ENCODE measurements at regions not wholly inside any gene's neighbourhood (a gene's known extent, or its start where the extent isn't known, plus 50 kb on each side); places are given as distances from the start of the nearest gene placed in this dataset.

DNA sequence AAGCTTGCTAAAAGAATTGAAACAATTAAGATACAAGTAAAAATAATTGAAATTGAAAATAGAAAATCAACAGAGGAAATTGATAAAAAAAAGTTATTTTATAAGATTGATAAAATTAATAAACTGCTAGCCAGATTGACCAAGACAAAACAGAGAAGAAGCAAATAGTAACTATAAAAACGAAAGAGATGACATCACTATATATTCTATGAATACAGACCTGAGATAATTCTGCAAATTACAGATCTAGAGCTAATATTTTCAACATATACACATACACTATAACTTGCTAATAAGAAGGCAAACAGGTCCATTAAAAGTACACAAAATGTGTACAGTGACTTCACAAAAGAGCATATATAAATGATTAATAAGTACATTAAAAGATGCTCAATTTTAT lies 90.1 kb upstream of the RNPC3 start:
- Histone ChIP-seq H3K4me3 (no peak overlapping the region), H3K4me1 (no peaks in the 10 kb centered on the region), H3K36me3 (no peaks in the 10 kb centered on the region), H3K27me3 (no peaks in the 10 kb centered on the region), H3K9me3 (no peaks in the 10 kb centered on the region), H3K27ac (no peak overlapping the region)
- DNase-seq (no peak), ATAC-seq (ENCODE audit: low FRiP score in 2 of 2) (no peak)
- WGBS, 2 donors = 67 to 71% methylated on average over 1 of the region's 1 CpG
- TF ChIP-seq POLR2AphosphoS5 (IDR thresholded peaks at IDR 0.05) = no peak
- TF ChIP-seq EP300 (IDR thresholded peaks at IDR 0.05) = no peak
- no peak for TF ChIP-seq CTCF (IDR thresholded peaks at IDR 0.05)
- no peak for TF ChIP-seq POLR2A (IDR thresholded peaks at IDR 0.05)

GRCh38 chr1:103424650-103425049 lies 100.8 kb upstream of the RNPC3 start:
- H3K4me3 ChIP-seq = no peak overlapping the region
- no peaks in the 10 kb centered on the region for H3K36me3 ChIP-seq
- peak in 1 of 2 donors; percentile 60 for ATAC-seq (ENCODE audit: low FRiP score in 2 of 2)
- DNase-seq = no peak
- no peak overlapping the region for H3K27ac ChIP-seq
- no peaks in the 10 kb centered on the region for H3K9me3 ChIP-seq
- no peak for TF ChIP-seq POLR2AphosphoS5 (IDR thresholded peaks at IDR 0.05)
- no peak for TF ChIP-seq CTCF (IDR thresholded peaks at IDR 0.05)
- no peak for TF ChIP-seq POLR2A (IDR thresholded peaks at IDR 0.05)
- TF ChIP-seq EP300 (IDR thresholded peaks at IDR 0.05) = no peak
- 92 to 95% methylated on average over 2 of the region's 2 CpGs for WGBS, 2 donors
- no peaks in the 10 kb centered on the region for H3K27me3 ChIP-seq
- no peaks in the 10 kb centered on the region for H3K4me1 ChIP-seq

- H3K27ac ChIP-seq = no peak overlapping the region
- no peaks in the 10 kb centered on the region for H3K27me3 ChIP-seq
- TF ChIP-seq POLR2A (IDR thresholded peaks at IDR 0.05) = no peak
- TF ChIP-seq CTCF (IDR thresholded peaks at IDR 0.05) = no peak
- TF ChIP-seq POLR2AphosphoS5 (IDR thresholded peaks at IDR 0.05) = no peak
- no peak for TF ChIP-seq EP300 (IDR thresholded peaks at IDR 0.05)
- no peak overlapping the region for H3K4me3 ChIP-seq
- no peak for DNase-seq
- WGBS, 2 donors = 43 to 47% methylated on average over 1 of the region's 1 CpG
- H3K9me3 ChIP-seq = no peaks in the 10 kb centered on the region
- no peaks in the 10 kb centered on the region for H3K4me1 ChIP-seq
- ATAC-seq (ENCODE audit: low FRiP score in 2 of 2) = no peak
- H3K36me3 ChIP-seq = no peaks in the 10 kb centered on the region
Measured at GRCh38 chr1:103416681-103417286, 108.7 kb upstream of the RNPC3 start.

DNA sequence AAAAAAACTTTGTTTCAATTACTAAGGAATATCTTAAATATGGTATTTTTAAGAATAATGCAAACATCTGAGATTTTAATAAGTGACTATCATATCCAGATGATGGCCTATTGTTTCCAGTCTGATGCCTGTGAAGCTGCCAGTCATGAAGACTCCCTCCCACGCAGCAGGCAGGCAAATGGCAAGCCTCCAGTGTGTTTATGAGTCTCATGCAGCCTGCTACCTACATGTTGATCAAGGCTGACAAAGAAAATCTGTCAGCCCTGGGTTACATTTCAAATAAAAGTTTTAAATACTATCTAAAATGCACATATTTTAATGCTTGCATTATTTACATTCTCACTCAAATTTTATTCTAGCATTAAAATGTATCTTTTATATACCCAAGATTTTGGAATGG lies 137.6 kb upstream of the RNPC3 start:
- H3K27me3 ChIP-seq = no peaks in the 10 kb centered on the region
- DNase-seq (no peak), ATAC-seq (ENCODE audit: low FRiP score in 2 of 2) (no peak)
- H3K36me3 ChIP-seq = no peaks in the 10 kb centered on the region
- H3K27ac ChIP-seq = no peak overlapping the region
- H3K4me3 ChIP-seq = no peak overlapping the region
- TF ChIP-seq EP300 (IDR thresholded peaks at IDR 0.05) (no peak), CTCF (IDR thresholded peaks at IDR 0.05) (no peak), POLR2AphosphoS5 (IDR thresholded peaks at IDR 0.05) (no peak)
- H3K4me1 ChIP-seq = no peaks in the 10 kb centered on the region
- H3K9me3 ChIP-seq = peaks cover 0 to 4% (median 0%) of the 10 kb centered on the region in 4 donors
- 70 to 71% methylated on average over 1 of the region's 1 CpG for WGBS, 2 donors

DNA sequence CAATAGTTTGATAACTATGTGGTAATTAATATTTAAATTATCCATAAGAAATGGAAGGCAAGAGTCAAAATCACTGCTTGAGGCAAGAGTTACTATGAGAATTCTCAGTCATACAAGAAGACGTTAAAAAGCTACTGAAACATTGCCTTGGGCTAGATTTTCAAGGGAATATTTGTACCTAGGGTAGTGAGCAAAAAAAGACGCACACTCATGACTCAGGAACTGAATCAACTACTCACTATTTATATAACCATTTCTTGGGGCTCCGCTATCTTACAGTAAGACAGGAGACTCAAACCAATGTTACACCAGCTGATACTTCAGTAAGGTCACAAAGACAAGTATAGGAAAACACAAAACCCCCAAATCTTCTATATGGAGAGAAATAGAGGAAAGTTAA lies 151.5 kb upstream of the RNPC3 start:
- H3K27me3 ChIP-seq = no peaks in the 10 kb centered on the region
- ATAC-seq (ENCODE audit: low FRiP score in 2 of 2) (no peak), DNase-seq (no peak)
- no peak overlapping the region for H3K27ac ChIP-seq
- no peaks in the 10 kb centered on the region for H3K4me1 ChIP-seq
- TF ChIP-seq EP300 (IDR thresholded peaks at IDR 0.05) = no peak
- no peak for TF ChIP-seq POLR2A (IDR thresholded peaks at IDR 0.05)
- no peak for TF ChIP-seq POLR2AphosphoS5 (IDR thresholded peaks at IDR 0.05)
- TF ChIP-seq CTCF (IDR thresholded peaks at IDR 0.05) = no peak
- no peak overlapping the region for H3K4me3 ChIP-seq
- H3K36me3 ChIP-seq = no peaks in the 10 kb centered on the region
- H3K9me3 ChIP-seq = no peaks in the 10 kb centered on the region
- WGBS, 2 donors = 87% methylated on average over 3 of the region's 3 CpGs

All from upper lobe of left lung (tissue), 6 donors.